OCI-LY3 (cell line): ENCODE measurements at regions not wholly inside any gene's neighbourhood (a gene's known extent, or its start where the extent isn't known, plus 50 kb on each side); places are given as distances from the start of the nearest gene placed in this dataset.

Experiments
- H2AFZ ChIP-seq: fragments of 200-600, 300-600 bp; shearing (Covaris generic); 2 replicates; pipeline ENCODE4 v1.6.0; 2014; ENCODE audit warnings: antibody characterized with exemption, low read depth, low read length
- H3K27ac ChIP-seq: fragments of 200-600, 300-600 bp; sonication (generic); 2 replicates; pipeline ENCODE4 v1.5.1; 2014; ENCODE audit warnings: mild to moderate bottlenecking, low read length, moderate library complexity, mixed read lengths
- H3K27me3 ChIP-seq: fragments of 200-600, 300-600 bp; sonication (generic); 2 replicates; pipeline ENCODE4 v1.6.1; 2014; ENCODE audit warnings: low read depth, low read length, mixed read lengths
- H3K36me3 ChIP-seq: fragments of 200-600, 300-600 bp; sonication (generic); replicated peaks from 2 replicates; pipeline ENCODE3; 2014; ENCODE audit warnings: low read depth, low read length, mixed read lengths
- H3K4me1 ChIP-seq: fragments of 300-600, 200-600 bp; sonication (generic); 2 replicates; pipeline ENCODE4 v1.6.1; 2014; ENCODE audit warnings: low read length, mixed read lengths
- H3K4me2 ChIP-seq: fragments of 200-600, 300-600 bp; sonication (generic); 2 replicates; pipeline ENCODE4 v1.6.1; 2014; ENCODE audit warnings: low read length, mixed read lengths
- H3K4me3 ChIP-seq: fragments of 300-600, 200-600 bp; sonication (generic); 2 replicates; pipeline ENCODE4 v1.5.1; 2014; ENCODE audit warnings: antibody characterized with exemption, mild to moderate bottlenecking, low read length, moderate library complexity
- H3K79me2 ChIP-seq: fragments of 300-600, 200-600 bp; shearing (Covaris generic); 2 replicates; pipeline ENCODE4 v1.6.1; 2014; ENCODE audit warnings: mild to moderate bottlenecking, low read length, mixed read lengths
- H3K9ac ChIP-seq: fragments of 300-600, 200-600 bp; shearing (Covaris generic); 2 replicates; pipeline ENCODE4 v1.6.0; 2014; ENCODE audit warnings: mild to moderate bottlenecking, low read length, moderate library complexity
- H3K9me3 ChIP-seq: fragments of 200-600, 300-600 bp; shearing (Covaris generic); 2 replicates; pipeline ENCODE4 v1.6.1; 2014; ENCODE audit warnings: low read length, mixed read lengths; ENCODE audit not compliant: insufficient read depth
- H4K20me1 ChIP-seq: fragments of 200-600, 300-600 bp; sonication (generic); 2 replicates; pipeline ENCODE4 v1.6.1; 2016; ENCODE audit warnings: low read length, mixed read lengths; ENCODE audit not compliant: insufficient read depth
- EZH2phosphoT487 ChIP-seq: fragments of 200-600 bp; shearing (Covaris generic); IDR thresholded peaks from 2 replicates; pipeline ENCODE4 v1.6.1; 2018; ENCODE audit warnings: antibody characterized with exemption, mixed run types, low read depth
- TF ChIP-seq, protein P1 (sequence below): fragments of 200-600, 300-600 bp; sonication (generic); IDR thresholded peaks from 2 replicates; pipeline ENCODE4 v1.5.1; 2014; ENCODE audit warnings: antibody characterized with exemption, low read length, low read depth

DNA sequence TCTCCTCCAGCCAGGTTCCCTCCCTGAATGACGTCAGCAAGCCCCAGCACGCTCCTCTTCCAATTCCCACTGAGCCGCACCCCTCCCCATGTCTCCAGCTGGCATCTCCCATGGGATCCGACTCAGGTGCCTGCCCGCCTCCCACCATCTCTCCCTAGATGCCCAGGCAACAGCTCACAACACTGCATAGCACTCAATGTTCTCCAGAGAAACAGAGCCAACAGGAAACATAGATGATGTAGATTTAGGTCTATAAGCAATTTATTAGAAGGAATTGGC lies 532.3 kb downstream of the BRD1 start:
- Histone ChIP-seq H3K4me3 (no peak overlapping the region), H3K36me3 (no peaks in the 10 kb centered on the region), H3K27ac (no peak overlapping the region), H3K79me2 (no peaks in the 10 kb centered on the region), H3K4me1 (no peaks in the 10 kb centered on the region), H3K4me2 (no peak overlapping the region), H3K9me3 (no peaks in the 10 kb centered on the region), H2AFZ (no peak overlapping the region), H3K9ac (no peak overlapping the region), H3K27me3 (no peaks in the 10 kb centered on the region), H4K20me1 (no peaks in the 10 kb centered on the region)
- TF ChIP-seq, protein P1, sequence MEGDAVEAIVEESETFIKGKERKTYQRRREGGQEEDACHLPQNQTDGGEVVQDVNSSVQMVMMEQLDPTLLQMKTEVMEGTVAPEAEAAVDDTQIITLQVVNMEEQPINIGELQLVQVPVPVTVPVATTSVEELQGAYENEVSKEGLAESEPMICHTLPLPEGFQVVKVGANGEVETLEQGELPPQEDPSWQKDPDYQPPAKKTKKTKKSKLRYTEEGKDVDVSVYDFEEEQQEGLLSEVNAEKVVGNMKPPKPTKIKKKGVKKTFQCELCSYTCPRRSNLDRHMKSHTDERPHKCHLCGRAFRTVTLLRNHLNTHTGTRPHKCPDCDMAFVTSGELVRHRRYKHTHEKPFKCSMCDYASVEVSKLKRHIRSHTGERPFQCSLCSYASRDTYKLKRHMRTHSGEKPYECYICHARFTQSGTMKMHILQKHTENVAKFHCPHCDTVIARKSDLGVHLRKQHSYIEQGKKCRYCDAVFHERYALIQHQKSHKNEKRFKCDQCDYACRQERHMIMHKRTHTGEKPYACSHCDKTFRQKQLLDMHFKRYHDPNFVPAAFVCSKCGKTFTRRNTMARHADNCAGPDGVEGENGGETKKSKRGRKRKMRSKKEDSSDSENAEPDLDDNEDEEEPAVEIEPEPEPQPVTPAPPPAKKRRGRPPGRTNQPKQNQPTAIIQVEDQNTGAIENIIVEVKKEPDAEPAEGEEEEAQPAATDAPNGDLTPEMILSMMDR = no peak
- TF ChIP-seq EZH2phosphoT487 = no peak

DNA sequence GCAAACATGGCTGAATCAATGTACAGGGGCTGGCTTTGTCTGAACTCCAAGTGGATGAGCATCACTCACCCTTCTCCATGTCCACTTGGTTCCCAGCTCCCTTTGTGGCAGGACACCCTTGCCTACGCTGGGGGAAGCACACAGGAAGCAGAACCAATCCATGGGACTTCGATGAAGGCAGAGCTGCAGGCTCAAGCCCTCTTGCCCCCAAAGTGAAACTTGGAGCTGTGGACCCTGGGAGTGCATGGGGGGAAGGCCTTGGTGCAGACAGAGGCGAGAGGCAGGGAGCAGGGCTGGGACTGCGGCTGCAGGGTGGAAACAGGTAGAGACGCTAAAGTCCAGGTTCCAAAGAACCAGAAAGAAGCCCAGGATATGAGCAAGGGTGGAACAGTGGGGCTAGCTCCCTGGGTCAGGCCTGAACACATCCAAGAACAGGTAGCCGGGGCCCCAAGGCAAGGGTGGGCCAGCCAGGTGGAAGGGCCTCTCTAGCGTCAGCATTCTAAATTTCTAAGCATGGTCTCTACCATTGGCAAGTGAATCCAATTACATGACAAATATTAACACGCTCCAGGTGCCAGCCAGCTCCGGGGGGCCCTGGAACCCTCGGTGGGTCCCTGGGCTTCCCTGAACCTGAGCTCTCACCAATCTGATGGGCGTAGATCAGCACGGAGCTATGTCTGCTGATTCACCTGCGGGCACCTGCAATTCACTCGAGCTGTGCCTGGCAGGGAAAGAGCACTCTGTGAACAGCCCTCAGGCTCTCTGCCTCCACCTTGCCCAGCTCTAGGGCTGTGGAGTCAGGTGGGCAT lies 532.8 kb downstream of the BRD1 start:
- no peak for TF ChIP-seq EZH2phosphoT487
- TF ChIP-seq, protein P1 = no peak
- H2AFZ ChIP-seq = no peak overlapping the region
- no peak overlapping the region for H3K9ac ChIP-seq
- H3K27me3 ChIP-seq = no peaks in the 10 kb centered on the region
- no peaks in the 10 kb centered on the region for H3K9me3 ChIP-seq
- H3K4me1 ChIP-seq = no peaks in the 10 kb centered on the region
- H3K4me3 ChIP-seq = no peak overlapping the region
- no peaks in the 10 kb centered on the region for H4K20me1 ChIP-seq
- H3K4me2 ChIP-seq = no peak overlapping the region
- no peaks in the 10 kb centered on the region for H3K79me2 ChIP-seq
- H3K27ac ChIP-seq = no peak overlapping the region
- H3K36me3 ChIP-seq = no peaks in the 10 kb centered on the region

DNA sequence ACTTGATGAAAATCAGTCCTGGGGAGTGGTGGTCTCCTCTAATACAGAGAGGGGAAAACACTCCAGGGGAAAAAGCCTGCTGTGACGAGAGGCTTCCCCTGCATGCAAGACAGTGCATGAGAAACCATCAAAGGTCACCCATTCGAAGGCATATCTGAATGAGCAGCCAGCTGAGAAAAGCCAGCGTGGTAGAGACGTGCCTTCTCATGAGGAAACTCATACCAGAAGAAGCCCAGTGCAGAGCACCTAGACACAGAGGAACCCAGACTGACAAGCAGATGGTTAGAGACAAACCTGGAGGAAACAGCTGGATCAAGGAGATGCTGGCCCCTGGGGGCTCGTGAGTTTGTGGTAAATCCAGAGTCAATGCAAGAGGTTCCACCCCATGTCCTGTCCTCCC lies 534.8 kb downstream of the BRD1 start:
- no peak overlapping the region for H3K4me2 ChIP-seq
- H3K4me1 ChIP-seq = no peaks in the 10 kb centered on the region
- H2AFZ ChIP-seq = no peak overlapping the region
- no peaks in the 10 kb centered on the region for H3K9me3 ChIP-seq
- H3K27ac ChIP-seq = no peak overlapping the region
- no peak overlapping the region for H3K9ac ChIP-seq
- no peaks in the 10 kb centered on the region for H4K20me1 ChIP-seq
- no peaks in the 10 kb centered on the region for H3K27me3 ChIP-seq
- no peaks in the 10 kb centered on the region for H3K79me2 ChIP-seq
- TF ChIP-seq EZH2phosphoT487 = no peak
- TF ChIP-seq, protein P1 = no peak
- no peaks in the 10 kb centered on the region for H3K36me3 ChIP-seq
- no peak overlapping the region for H3K4me3 ChIP-seq

DNA sequence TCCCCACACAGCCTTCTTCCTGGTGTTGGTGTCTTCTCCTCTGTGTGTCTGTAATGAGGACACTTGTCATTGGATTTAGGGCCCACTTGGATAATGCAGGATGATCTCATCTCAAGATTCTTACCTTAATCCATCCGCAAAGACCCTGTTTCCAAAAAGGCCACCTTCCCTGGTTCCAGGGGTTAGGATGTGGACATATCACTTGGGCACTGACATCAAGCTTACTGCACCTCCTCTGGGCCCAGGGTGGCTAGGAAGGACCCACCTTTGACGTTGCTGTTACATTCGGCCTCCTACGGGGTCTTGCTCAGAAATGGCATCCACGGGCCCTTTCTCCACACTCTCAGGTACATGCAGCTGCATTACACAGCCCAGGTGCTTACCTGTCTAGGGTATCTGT lies 535.9 kb downstream of the BRD1 start:
- no peak overlapping the region for H3K9ac ChIP-seq

More for the DNA sequence above, 535.9 kb downstream of the BRD1 start:
- no peak overlapping the region for H3K4me3 ChIP-seq
- no peaks in the 10 kb centered on the region for H3K79me2 ChIP-seq
- no peak overlapping the region for H3K4me2 ChIP-seq
- no peak overlapping the region for H3K27ac ChIP-seq
- H4K20me1 ChIP-seq = no peaks in the 10 kb centered on the region
- H2AFZ ChIP-seq = no peak overlapping the region
- no peak for TF ChIP-seq EZH2phosphoT487
- TF ChIP-seq, protein P1 = no peak
- no peaks in the 10 kb centered on the region for H3K9me3 ChIP-seq
- no peaks in the 10 kb centered on the region for H3K4me1 ChIP-seq
- no peaks in the 10 kb centered on the region for H3K36me3 ChIP-seq
- no peaks in the 10 kb centered on the region for H3K27me3 ChIP-seq
